Gastroesophageal sphincter (tissue), 4 donors: ENCODE measurements at regions not wholly inside any gene's neighbourhood (a gene's known extent, or its start where the extent isn't known, plus 50 kb on each side); places are given as distances from the start of the nearest gene placed in this dataset.

Source experiments
- small RNA-seq, 4 donors: library from RNA; depleted of rRNA; stranded (forward); fragments of <200 nt; gene quantifications; one replicate each; pipeline ENCODE3, GENCODE V24; 2016

Small RNA genes lying in the stretch of these regions (small RNA-seq; reads per million reads assigned to genes)
- gene AL512324.1 (0 reads per million in 4 donors), gene MIR3156-1 (0 reads per million in 4 donors), gene RNU6-1207P (0 reads per million in 4 donors)
